ENCODE measurements at regions not wholly inside any gene's neighbourhood (a gene's known extent, or its start where the extent isn't known, plus 50 kb on each side); places are given as distances from the start of the nearest gene placed in this dataset.

GRCh38 chr11:81887671-81888070, 846.0 kb downstream of the FAM181B start:
- TF ChIP-seq CTCF (conservative IDR thresholded peaks at IDR 0.05; ENCODE audit: low read length): no peak
- TF ChIP-seq EZH2phosphoT487 (IDR thresholded peaks at IDR 0.05; ENCODE audit: borderline replicate concordance, low read depth, low read length): no peak
